ENCODE measurements at regions not wholly inside any gene's neighbourhood (a gene's known extent, or its start where the extent isn't known, plus 50 kb on each side); places are given as distances from the start of the nearest gene placed in this dataset.

- intact Hi-C loops (cut with DNase I): no loop called here
- no peak for DNase-seq (ENCODE audit: low spot score)
Measured at GRCh38 chr11:80054582-80055165, 613.8 kb upstream of the TENM4 start.

DNA sequence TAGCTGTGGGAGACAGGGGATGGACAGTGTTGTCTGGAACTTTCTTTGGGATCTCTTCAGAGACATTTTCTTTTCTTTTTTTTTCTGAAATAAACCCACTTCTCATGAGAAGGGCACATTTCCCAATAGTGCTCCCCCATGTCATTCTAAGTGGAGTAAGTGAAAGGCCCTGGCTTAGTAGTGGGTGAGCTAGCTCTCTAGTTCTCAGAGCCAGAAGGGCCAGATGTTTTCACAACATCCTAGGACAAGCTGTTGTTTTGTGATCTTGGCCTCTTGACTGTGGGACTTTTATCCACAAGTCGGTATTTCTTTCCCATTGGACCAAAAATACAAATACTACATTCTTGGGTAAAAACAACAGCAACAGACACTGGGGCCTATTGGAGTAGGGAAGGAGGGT lies 607.7 kb upstream of the TENM4 start:
- intact Hi-C loops (cut with DNase I): no loop called here
- DNase-seq (ENCODE audit: low spot score): no peak

- DNase-seq (ENCODE audit: low spot score): no peak
- intact Hi-C loops (cut with DNase I): loop anchor here in 1 of 2 donors (5.0 kb wide), 1 partner anchor 1356 kb away; no protein-coding TSS in a partner anchor
Measured at GRCh38 chr11:80041136-80042000, 600.5 kb upstream of the TENM4 start.

GRCh38 chr11:80034801-80035200 lies 594.0 kb upstream of the TENM4 start:
- intact Hi-C loops (cut with DNase I): no loop called here
- DNase-seq (ENCODE audit: low spot score): no peak

- intact Hi-C loops (cut with DNase I): no loop called here
- no peak for DNase-seq (ENCODE audit: low spot score)
Measured at GRCh38 chr11:80031014-80031600, 590.3 kb upstream of the TENM4 start.

DNA sequence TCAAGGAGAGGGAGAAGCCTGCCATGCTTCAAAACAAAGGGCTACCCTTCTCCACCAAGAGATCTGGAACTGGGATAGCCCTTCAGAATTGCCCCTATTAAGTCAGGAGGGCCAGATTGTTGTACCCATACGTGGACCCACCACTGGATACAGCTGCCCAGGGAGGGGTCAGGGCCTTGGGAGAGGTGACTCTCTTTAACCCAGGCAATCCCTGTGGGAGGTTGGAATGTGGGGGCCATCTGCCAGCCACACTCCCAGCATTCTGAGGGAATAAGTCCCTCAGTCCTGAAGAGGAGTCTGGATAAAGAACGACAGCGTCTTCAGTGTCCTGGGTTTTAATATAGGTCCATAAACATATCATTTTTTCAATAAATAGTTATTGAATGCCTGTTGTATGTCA lies 588.2 kb upstream of the TENM4 start:
- DNase-seq (ENCODE audit: low spot score): no peak
- intact Hi-C loops (cut with DNase I): no loop called here

DNA sequence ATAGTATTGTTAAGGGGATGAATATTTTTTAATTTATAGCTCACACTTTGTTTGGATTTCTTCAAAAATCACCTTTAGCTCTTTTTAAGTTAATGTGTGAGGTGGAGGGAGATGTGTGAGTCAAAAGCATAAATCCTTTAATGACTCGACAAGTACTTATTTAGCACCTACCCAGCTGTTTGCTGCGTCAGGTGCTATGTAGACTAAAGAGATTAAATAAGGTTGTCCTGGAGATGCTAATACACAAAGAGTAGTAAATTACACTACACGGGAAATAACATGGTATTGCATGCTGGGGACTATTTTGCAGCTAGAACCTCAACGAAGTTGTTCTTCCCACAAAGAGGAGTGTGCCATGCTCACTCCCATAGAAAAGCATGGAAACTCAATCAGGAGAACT lies 583.3 kb upstream of the TENM4 start:
- intact Hi-C loops (cut with DNase I): no loop called here
- DNase-seq (ENCODE audit: low spot score): no peak

DNA sequence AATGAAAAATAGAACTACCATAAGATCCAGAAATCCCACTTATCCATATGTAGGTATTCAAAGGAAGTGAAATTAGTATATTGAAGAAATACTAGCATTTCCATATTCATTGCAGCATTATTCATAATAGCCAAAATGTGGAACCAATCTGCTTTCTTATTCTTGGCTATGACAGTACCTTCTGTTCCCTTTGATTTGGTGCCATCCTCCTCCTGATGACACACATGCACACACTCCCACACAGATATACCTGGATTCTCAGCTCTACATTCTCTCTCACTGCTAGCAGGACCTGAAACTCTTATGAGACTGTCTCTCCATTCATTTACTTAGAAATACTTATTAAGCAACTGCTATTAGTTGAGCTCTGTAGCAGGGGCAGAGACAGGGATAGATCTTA lies 582.6 kb upstream of the TENM4 start:
- intact Hi-C loops (cut with DNase I): no loop called here
- no peak for DNase-seq (ENCODE audit: low spot score)

DNA sequence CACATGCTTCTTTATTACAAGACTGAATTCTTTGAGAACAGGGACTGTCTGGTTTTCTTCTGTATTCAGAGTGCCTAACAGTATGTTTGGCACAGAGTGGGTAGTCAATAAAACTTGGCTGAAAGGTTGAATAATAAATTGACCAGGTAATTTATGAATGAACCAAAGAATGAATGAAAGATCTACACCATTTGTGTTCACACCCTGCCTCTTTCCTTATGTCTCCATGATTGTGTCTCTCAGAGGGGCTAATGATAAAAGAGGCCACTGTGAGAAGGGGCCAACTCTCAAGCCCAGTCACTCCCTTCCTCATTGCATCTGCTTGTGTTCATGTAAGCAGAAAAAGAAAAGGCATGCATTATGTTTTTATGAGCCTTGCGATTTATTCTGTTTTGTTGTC lies 569.7 kb upstream of the TENM4 start:
- intact Hi-C loops (cut with DNase I): no loop called here
- DNase-seq (ENCODE audit: low spot score): no peak

GRCh38 chr11:80009081-80009480 lies 568.3 kb upstream of the TENM4 start:
- no peak for DNase-seq (ENCODE audit: low spot score)

GRCh38 chr11:80007616-80008015 lies 566.8 kb upstream of the TENM4 start:
- intact Hi-C loops (cut with DNase I): no loop called here
- no peak for DNase-seq (ENCODE audit: low spot score)

More at GRCh38 chr11:80009081-80009480, 568.3 kb upstream of the TENM4 start:
- intact Hi-C loops (cut with DNase I): no loop called here

GRCh38 chr11:79990141-79990540 lies 549.3 kb upstream of the TENM4 start:
- intact Hi-C loops (cut with DNase I): no loop called here
- DNase-seq (ENCODE audit: low spot score): no peak

DNA sequence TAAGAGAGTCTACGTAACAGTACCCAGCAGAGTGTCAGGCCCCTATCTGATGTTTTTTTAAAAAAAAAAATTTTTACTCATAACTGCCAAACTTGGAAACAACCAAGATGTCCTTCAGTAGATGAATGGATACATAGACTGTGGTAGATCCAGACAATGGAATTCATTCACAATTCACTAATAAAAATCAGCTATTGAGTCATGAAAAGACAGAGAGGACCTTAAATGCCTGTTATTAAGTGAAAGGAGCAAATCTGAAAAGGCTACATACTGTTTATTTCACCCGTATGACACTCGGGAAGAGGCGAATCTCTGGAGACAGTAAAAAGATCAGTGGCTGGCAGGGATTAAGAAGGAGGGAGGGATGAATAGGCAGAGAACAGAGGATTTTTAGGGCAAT lies 541.4 kb upstream of the TENM4 start:
- no peak for DNase-seq (ENCODE audit: low spot score)
- intact Hi-C loops (cut with DNase I): no loop called here

GRCh38 chr11:79980916-79981315 lies 540.1 kb upstream of the TENM4 start:
- no peak for DNase-seq (ENCODE audit: low spot score)
- intact Hi-C loops (cut with DNase I): no loop called here

- no peak for DNase-seq (ENCODE audit: low spot score)
Measured at GRCh38 chr11:79973721-79974617, 533.1 kb upstream of the TENM4 start.

DNA sequence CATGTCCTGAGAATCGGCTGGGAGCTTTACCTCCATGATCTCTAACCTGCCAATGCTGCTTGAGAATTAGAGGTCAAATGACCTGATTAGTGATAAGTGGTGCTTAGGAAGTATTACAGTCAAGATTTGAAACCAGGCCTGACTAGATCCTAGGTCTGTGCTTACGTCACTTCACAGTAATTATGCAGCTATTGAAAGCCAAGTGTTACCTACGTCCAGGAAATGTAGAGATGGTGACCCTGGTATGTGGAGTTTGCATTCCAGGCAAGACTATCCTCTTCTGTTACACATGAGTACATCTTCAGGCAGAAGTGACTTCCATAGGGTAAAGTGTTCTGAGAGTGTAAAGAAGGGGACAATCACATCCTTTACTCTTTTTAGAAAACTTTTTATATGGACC lies 530.4 kb upstream of the TENM4 start:
- intact Hi-C loops (cut with DNase I): no loop called here
- no peak for DNase-seq (ENCODE audit: low spot score)

More at GRCh38 chr11:79973721-79974617, 533.1 kb upstream of the TENM4 start:
- intact Hi-C loops (cut with DNase I): no loop called here

- DNase-seq (ENCODE audit: low spot score): no peak
- intact Hi-C loops (cut with DNase I): loop anchor here in 1 of 2 donors (1.0 kb wide), 1 partner anchor 30 kb away; no protein-coding TSS in a partner anchor
Measured at GRCh38 chr11:79966592-79966991, 525.8 kb upstream of the TENM4 start.

GRCh38 chr11:79963856-79964645 lies 523.2 kb upstream of the TENM4 start:
- no peak for DNase-seq (ENCODE audit: low spot score)
- intact Hi-C loops (cut with DNase I): loop anchor here in 1 of 2 donors (2.0 kb wide), 1 partner anchor 41 kb away; no protein-coding TSS in a partner anchor

- intact Hi-C loops (cut with DNase I): no loop called here
- no peak for DNase-seq (ENCODE audit: low spot score)
Measured at GRCh38 chr11:79960461-79960860, 519.6 kb upstream of the TENM4 start.
